ENCODE measurements at regions not wholly inside any gene's neighbourhood (a gene's known extent, or its start where the extent isn't known, plus 50 kb on each side); places are given as distances from the start of the nearest gene placed in this dataset.

DNA sequence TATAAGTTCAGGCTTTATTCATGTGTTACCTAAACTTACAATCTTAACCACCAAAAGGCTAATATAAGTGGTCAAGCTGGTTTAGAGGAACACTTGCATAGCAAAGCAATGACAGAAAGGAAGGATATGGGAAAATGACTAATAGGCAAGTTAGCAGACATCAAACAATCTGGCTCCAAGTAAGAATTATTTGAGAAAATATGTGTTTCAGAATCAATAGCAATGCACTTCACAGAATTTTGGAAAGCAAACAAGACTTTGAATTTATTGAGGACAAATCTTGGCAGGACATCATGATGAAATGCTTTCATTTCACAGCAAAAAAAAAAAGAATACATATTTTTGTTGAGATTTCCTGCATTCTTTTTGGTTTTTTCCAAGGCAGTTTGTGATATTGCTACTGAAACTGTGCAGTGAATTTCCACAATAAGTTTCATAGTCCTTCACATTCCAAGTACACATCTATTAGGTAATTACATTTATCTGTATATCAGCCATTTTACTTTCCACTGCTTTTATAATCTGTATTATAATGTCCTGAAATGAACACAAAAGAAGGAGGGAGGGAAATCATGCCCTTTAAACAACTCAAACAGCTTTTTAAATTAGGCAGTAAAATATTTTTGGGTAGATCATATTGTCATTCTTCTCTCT, 417.9 kb downstream of the NR2F1-AS1 start:
- ATAC-seq (no peak), DNase-seq (ENCODE audit: low read depth, low spot score) (no peak), FAIRE-seq (no peak)
- Histone ChIP-seq H2AFZ (ENCODE audit: control insufficient read depth, low read depth, low read length) (no peak overlapping the region), H3K36me3 (ENCODE audit: control insufficient read depth in 2 of 2, insufficient read depth in 2 of 2, low read length in 1 of 2) (no peaks in the 10 kb centered on the region), H3K9me3 (replicated peaks; ENCODE audit: control insufficient read depth, insufficient read depth, low read length) (no peaks in the 10 kb centered on the region), H3K4me1 (ENCODE audit: control insufficient read depth, insufficient read depth, low read length) (no peaks in the 10 kb centered on the region), H3K79me2 (ENCODE audit: control insufficient read depth, insufficient read depth, low read length) (no peaks in the 10 kb centered on the region), H3K4me2 (ENCODE audit: control insufficient read depth, insufficient read depth) (no peak overlapping the region), H3K27ac (ENCODE audit: control insufficient read depth, insufficient read depth) (no peak overlapping the region), H3K9ac (ENCODE audit: control insufficient read depth, insufficient read depth, low read length) (no peak overlapping the region), H3K4me3 (no peak overlapping the region), H4K20me1 (ENCODE audit: control insufficient read depth, insufficient read depth) (no peaks in the 10 kb centered on the region), H3K27me3 (replicated peaks in 1 of 2; ENCODE audit: control insufficient read depth in 2 of 2, insufficient read depth in 2 of 2, low read length in 1 of 2) (no peaks in the 10 kb centered on the region)
- ChIA-PET RAD21 (ENCODE audit: unreplicated experiment) (no interaction called here), POLR2A (no interaction called here), CTCF (no interaction called here), SMC1A (ENCODE audit: uncharacterized antibody, unreplicated experiment) (interaction anchor here (0.7 kb wide), 1 partner anchor 377 kb away, joined by 3 read pairs; no protein-coding TSS in a partner anchor)
- intact Hi-C loops (cut with micrococcal nuclease; ENCODE audit: unreplicated experiment), result no loop called here
- TF ChIP-seq CHD2 (IDR thresholded peaks at IDR 0.05; ENCODE audit: borderline replicate concordance, low read depth, low read length), result no peak
- TF ChIP-seq MYB (IDR thresholded peaks at IDR 0.05; ENCODE audit: borderline replicate concordance, low read depth, low read length), result no peak
- TF ChIP-seq RAD51 (IDR thresholded peaks at IDR 0.05), result no peak
- TF ChIP-seq FOS (IDR thresholded peaks at IDR 0.05; ENCODE audit: borderline replicate concordance, extremely low read depth, insufficient read length), result no peak
- no peak for TF ChIP-seq ZSCAN29 (IDR thresholded peaks at IDR 0.05)
- TF ChIP-seq, protein P1, sequence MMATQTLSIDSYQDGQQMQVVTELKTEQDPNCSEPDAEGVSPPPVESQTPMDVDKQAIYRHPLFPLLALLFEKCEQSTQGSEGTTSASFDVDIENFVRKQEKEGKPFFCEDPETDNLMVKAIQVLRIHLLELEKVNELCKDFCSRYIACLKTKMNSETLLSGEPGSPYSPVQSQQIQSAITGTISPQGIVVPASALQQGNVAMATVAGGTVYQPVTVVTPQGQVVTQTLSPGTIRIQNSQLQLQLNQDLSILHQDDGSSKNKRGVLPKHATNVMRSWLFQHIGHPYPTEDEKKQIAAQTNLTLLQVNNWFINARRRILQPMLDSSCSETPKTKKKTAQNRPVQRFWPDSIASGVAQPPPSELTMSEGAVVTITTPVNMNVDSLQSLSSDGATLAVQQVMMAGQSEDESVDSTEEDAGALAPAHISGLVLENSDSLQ (IDR thresholded peaks at IDR 0.05), result no peak
- TF ChIP-seq POLR2A (IDR thresholded peaks at IDR 0.05; ENCODE audit: low read depth, low read length), result no peak
- TF ChIP-seq FOXK2 (IDR thresholded peaks at IDR 0.05), result no peak
- no peak for TF ChIP-seq POU2F2 (IDR thresholded peaks at IDR 0.05; ENCODE audit: borderline replicate concordance, low read depth, low read length)
- no peak for TF ChIP-seq SMARCA5 (IDR thresholded peaks at IDR 0.05)
- no peak for TF ChIP-seq TBL1XR1 (IDR thresholded peaks at IDR 0.05; ENCODE audit: low read depth, low read length)
- TF ChIP-seq MEF2A (IDR thresholded peaks at IDR 0.05; ENCODE audit: insufficient read depth, low read depth, low read length), result no peak
- no peak for TF ChIP-seq ASH2L (IDR thresholded peaks at IDR 0.05; ENCODE audit: borderline replicate concordance, low read depth)
- no peak for TF ChIP-seq RBBP5 (conservative IDR thresholded peaks at IDR 0.05)
- TF ChIP-seq LARP7 (IDR thresholded peaks at IDR 0.05), result no peak
- TF ChIP-seq POLR2AphosphoS5 (IDR thresholded peaks at IDR 0.05; ENCODE audit: low read length), result no peak
- TF ChIP-seq EZH2 (IDR thresholded peaks at IDR 0.05; ENCODE audit: borderline replicate concordance, control insufficient read depth, low read depth, low read length), result no peak
- no peak for TF ChIP-seq EP300 (IDR thresholded peaks at IDR 0.05; ENCODE audit: borderline replicate concordance in 1 of 2, control insufficient read depth in 1 of 2, low read depth in 2 of 2, low read length in 2 of 2)
- TF ChIP-seq STAT1 (conservative IDR thresholded peaks at IDR 0.05), result no peak
- in situ Hi-C loops (cut with MboI), result no loop called here
- no TSS peak for BruUV-seq (replicated peaks)

Data from GM12878 (cell line).